ENCODE measurements at regions not wholly inside any gene's neighbourhood (a gene's known extent, or its start where the extent isn't known, plus 50 kb on each side); places are given as distances from the start of the nearest gene placed in this dataset.
"Not testable (repeated sequence)": the region's sequence is repeated elsewhere in the genome, so short reads cannot be mapped to it uniquely, and the experiment has no call there.

- DNase-seq (ENCODE audit: low read depth), result no peak
- TF ChIP-seq MAX (IDR thresholded peaks at IDR 0.05; ENCODE audit: low read depth, low read length), result no peak
- no peak overlapping the region for H3K4me3 ChIP-seq (ENCODE audit: low read depth, low read length)
Observed at GRCh38 chr10:7056216-7056615, 354.6 kb downstream of the SFMBT2 start.

- no peak overlapping the region for H3K4me3 ChIP-seq (ENCODE audit: low read depth, low read length)
- peak; percentile 34 for DNase-seq (ENCODE audit: low read depth)
- TF ChIP-seq POLR2A (IDR thresholded peaks at IDR 0.05; ENCODE audit: extremely low read depth, insufficient read length), result no peak
- TF ChIP-seq MAX (IDR thresholded peaks at IDR 0.05; ENCODE audit: low read depth, low read length), result no peak
- peak; percentile 24 for TF ChIP-seq CTCF (IDR thresholded peaks at IDR 0.05; ENCODE audit: low read depth, low read length)
Observed at GRCh38 chr10:7054915-7055314, 355.9 kb downstream of the SFMBT2 start.

- TF ChIP-seq POLR2A (IDR thresholded peaks at IDR 0.05; ENCODE audit: extremely low read depth, insufficient read length) (no peak), MAX (IDR thresholded peaks at IDR 0.05; ENCODE audit: low read depth, low read length) (no peak), CTCF (IDR thresholded peaks at IDR 0.05; ENCODE audit: low read depth, low read length) (no peak), MYC (IDR thresholded peaks at IDR 0.05; ENCODE audit: low read depth, low read length) (no peak)
- no peak overlapping the region for H3K4me3 ChIP-seq (ENCODE audit: low read depth, low read length)
- DNase-seq (ENCODE audit: low read depth), result no peak
Observed at GRCh38 chr10:7053195-7053594, 357.6 kb downstream of the SFMBT2 start.

GRCh38 chr10:7050024-7050423 is 360.8 kb downstream of the SFMBT2 start:
- H3K4me3 ChIP-seq (ENCODE audit: low read depth, low read length); DNase-seq (ENCODE audit: low read depth): not testable (repeated sequence)

- no peak overlapping the region for H3K4me3 ChIP-seq (ENCODE audit: low read depth, low read length)
- no peak for DNase-seq (ENCODE audit: low read depth)
- TF ChIP-seq POLR2A (IDR thresholded peaks at IDR 0.05; ENCODE audit: extremely low read depth, insufficient read length) (no peak), MYC (IDR thresholded peaks at IDR 0.05; ENCODE audit: low read depth, low read length) (no peak), CTCF (IDR thresholded peaks at IDR 0.05; ENCODE audit: low read depth, low read length) (no peak), MAX (IDR thresholded peaks at IDR 0.05; ENCODE audit: low read depth, low read length) (no peak)
Observed at GRCh38 chr10:7048061-7048460, 362.8 kb downstream of the SFMBT2 start.

- peak overlapping the region; percentile 27 for H3K4me3 ChIP-seq (ENCODE audit: low read depth, low read length)
- DNase-seq (ENCODE audit: low read depth), result peak; percentile 82
- TF ChIP-seq MAX (IDR thresholded peaks at IDR 0.05; ENCODE audit: low read depth, low read length), result no peak
- no peak for TF ChIP-seq CTCF (IDR thresholded peaks at IDR 0.05; ENCODE audit: low read depth, low read length)
- TF ChIP-seq MYC (IDR thresholded peaks at IDR 0.05; ENCODE audit: low read depth, low read length), result no peak
- no peak for TF ChIP-seq POLR2A (IDR thresholded peaks at IDR 0.05; ENCODE audit: extremely low read depth, insufficient read length)
Observed at GRCh38 chr10:7046615-7047014, 364.2 kb downstream of the SFMBT2 start.

- TF ChIP-seq POLR2A (IDR thresholded peaks at IDR 0.05; ENCODE audit: extremely low read depth, insufficient read length) (no peak), MYC (IDR thresholded peaks at IDR 0.05; ENCODE audit: low read depth, low read length) (peak; percentile 73), MAX (IDR thresholded peaks at IDR 0.05; ENCODE audit: low read depth, low read length) (peak; percentile 43), CTCF (IDR thresholded peaks at IDR 0.05; ENCODE audit: low read depth, low read length) (no peak)
Observed at GRCh38 chr10:7045891-7046599, 364.8 kb downstream of the SFMBT2 start.

More at GRCh38 chr10:7045891-7046599, 364.8 kb downstream of the SFMBT2 start:
- H3K4me3 ChIP-seq (ENCODE audit: low read depth, low read length), result peak overlapping the region; percentile 27
- DNase-seq (ENCODE audit: low read depth), result peak; percentile 98

Measured in NB4 (cell line).